T-helper 1 cell treated with Interleukin-12 subunit alpha and Interleukin-12 subunit beta and Interleukin-4 antibody, amounts not matched to agents 30 μg/mL and 1 μg/mL, for 36 hours (primary cell): ENCODE measurements at regions not wholly inside any gene's neighbourhood (a gene's known extent, or its start where the extent isn't known, plus 50 kb on each side); places are given as distances from the start of the nearest gene placed in this dataset.

Experiments used
- H3K27ac Mint-ChIP-seq: one replicate; pipeline ENCODE4 v1.8.0; 2021; ENCODE audit warnings: mild to moderate bottlenecking, mixed read lengths
- H3K27me3 Mint-ChIP-seq: one replicate; pipeline ENCODE4 v1.8.0; 2021; ENCODE audit warnings: low read depth, mixed read lengths
- H3K36me3 Mint-ChIP-seq: one replicate; pipeline ENCODE4 v1.8.0; 2021; ENCODE audit warnings: low read depth, mixed read lengths
- H3K4me1 Mint-ChIP-seq: one replicate; pipeline ENCODE4 v1.8.0; 2021; ENCODE audit warnings: low read depth, mixed read lengths
- H3K4me3 Mint-ChIP-seq: one replicate; pipeline ENCODE4 v1.8.0; 2021; ENCODE audit warnings: mild to moderate bottlenecking, moderate library complexity, mixed read lengths
- H3K9me3 Mint-ChIP-seq: one replicate; pipeline ENCODE4 v1.8.0; 2021; ENCODE audit warnings: mixed read lengths

DNA sequence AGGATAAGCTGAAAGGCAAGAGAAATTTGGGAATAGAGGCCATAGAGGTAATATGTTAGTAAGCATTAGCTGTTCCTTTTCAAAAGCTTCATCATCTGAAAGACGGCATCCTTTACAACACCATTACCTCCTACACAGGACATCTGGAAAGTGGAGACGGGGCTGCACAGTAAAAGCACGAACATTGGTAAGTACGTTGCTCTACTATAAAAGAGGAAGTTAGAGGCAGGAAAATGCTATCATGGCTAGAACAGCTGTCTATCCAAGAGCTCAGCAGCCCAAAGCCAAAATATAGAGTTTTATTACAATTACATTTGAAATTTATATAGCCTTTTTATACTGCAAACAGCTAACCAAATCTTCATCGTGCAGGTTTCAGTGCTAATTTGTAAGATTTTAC is 172.3 kb upstream of the GRIP1 start:
- H3K27me3 Mint-ChIP-seq: peaks cover 15% of the 10 kb centered on the region
- H3K9me3 Mint-ChIP-seq: no peaks in the 10 kb centered on the region
- H3K27ac Mint-ChIP-seq: no peak overlapping the region
- H3K4me1 Mint-ChIP-seq: no peaks in the 10 kb centered on the region
- H3K36me3 Mint-ChIP-seq: no peaks in the 10 kb centered on the region
- no peak overlapping the region for H3K4me3 Mint-ChIP-seq

DNA sequence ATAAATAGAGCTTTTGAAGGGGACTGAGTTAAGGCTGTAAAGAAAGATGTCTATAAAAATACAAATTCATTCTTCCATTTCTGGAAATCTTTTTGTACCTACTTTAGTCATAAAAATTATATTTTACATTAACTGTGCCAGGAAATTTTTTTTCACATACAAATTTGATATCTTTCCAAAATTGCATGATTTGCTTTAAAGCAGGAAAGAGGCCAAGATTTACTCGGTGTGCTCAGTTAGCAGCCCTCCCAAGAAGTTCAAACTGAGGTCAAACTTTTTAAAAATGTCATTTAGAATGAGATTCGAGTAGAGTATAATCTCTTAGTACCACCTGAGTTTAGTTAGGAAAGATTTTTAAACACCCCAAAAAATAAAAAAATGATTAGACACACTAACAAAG is 173.2 kb upstream of the GRIP1 start:
- Mint-ChIP-seq H3K9me3 (no peaks in the 10 kb centered on the region), H3K4me3 (no peak overlapping the region)

DNA sequence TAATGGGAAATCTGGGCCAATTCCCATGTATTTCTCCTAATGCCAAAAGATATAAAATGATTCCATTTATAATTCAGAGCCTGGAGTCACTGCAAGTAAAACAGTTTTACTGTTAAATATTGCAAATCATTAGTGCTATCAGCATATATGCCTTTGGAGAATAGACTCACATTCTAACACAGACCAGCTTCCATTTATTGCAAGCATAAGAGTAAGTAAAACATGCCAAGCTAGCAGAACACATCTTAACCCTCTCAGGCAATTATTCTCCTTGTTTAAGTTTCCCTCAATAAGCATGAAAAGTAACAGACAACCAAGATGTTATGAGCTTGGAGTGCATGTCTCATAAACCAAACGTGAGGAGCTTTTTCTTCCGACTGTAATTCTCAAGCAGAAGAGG is 173.9 kb upstream of the GRIP1 start:
- no peak overlapping the region for H3K4me3 Mint-ChIP-seq
- H3K9me3 Mint-ChIP-seq: no peaks in the 10 kb centered on the region
- H3K27me3 Mint-ChIP-seq: peaks cover 15% of the 10 kb centered on the region
- H3K4me1 Mint-ChIP-seq: no peaks in the 10 kb centered on the region
- H3K36me3 Mint-ChIP-seq: no peaks in the 10 kb centered on the region
- H3K27ac Mint-ChIP-seq: no peak overlapping the region

More for the DNA sequence above, 173.2 kb upstream of the GRIP1 start:
- H3K27me3 Mint-ChIP-seq: peaks cover 15% of the 10 kb centered on the region
- no peaks in the 10 kb centered on the region for H3K36me3 Mint-ChIP-seq
- H3K4me1 Mint-ChIP-seq: no peaks in the 10 kb centered on the region
- H3K27ac Mint-ChIP-seq: no peak overlapping the region

DNA sequence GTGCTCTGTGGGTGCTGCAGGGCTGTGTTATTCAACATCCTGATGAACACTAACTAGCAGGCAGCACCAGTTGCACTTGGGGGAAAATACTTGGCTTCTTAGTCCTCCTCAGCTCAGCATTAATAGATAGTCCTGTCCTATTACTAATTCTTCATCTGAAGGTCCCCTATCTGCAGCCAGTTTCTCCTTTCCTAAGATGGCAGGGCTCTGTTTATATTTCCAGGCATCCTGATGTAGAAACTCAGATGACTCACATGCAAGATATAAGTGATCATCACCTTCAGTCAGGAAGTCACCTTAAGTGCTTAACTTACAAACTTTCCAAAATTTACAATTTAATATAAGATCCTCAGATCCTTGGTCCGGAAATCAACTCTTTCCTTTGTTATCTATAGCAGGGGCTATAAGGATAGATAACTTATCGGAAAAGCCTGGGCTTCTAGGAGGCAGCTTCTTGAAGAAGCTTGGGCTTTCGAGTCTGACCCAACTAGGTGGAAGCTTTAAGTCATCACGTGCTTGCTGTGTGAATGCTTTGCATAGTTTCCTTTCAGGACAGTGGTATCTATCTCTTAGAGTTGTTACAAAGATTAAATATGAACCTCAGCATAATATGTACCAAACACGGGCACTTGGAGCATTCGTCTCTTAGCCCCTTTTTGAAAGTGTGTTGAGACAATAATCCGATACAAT is 181.0 kb upstream of the GRIP1 start:
- Mint-ChIP-seq H3K27ac (no peak overlapping the region), H3K9me3 (no peaks in the 10 kb centered on the region), H3K27me3 (peaks cover 11% of the 10 kb centered on the region), H3K4me1 (no peaks in the 10 kb centered on the region), H3K36me3 (no peaks in the 10 kb centered on the region), H3K4me3 (no peak overlapping the region)

DNA sequence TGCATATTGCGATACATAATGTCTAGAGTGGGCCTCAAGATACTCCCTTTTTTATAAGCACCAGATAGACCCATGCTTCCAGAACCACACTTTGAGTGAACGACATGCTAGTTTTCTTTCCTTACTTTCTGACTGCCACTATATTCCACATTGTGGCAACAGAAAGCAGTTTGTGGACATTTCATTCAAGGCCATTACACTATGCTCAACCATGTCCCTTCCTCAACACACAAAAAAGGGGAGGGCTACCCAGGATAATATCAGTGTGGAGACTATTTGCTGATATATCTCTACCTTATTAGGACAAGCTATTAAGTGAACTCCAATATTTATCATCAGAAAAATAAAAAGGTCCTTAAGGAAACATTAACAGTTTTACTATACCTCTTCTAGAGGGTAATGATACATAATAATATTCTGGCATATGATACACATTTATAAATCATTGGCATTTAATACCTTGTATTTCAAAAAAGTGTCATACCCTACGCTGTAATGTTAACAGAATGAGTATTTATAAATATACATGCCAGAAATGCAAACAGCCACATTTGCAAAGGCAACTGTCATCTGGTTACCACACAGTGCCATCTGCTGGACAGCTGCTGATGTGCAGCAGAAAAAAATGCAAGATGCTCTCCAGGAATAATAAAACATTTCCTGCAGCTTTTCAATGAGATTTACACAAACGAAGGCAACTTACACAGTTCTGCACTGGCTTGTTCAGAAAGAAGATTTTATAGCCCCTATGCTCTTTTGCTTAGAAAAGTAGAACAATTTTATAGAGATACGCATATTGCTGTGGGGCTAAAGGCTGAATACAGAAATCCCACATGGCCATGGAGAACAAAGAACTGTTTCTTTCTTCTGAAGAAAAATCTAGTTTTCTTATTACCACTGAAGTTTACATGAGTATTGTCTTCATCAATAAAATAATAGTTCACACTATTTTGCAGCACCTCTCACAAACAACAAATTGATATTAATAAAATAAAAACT is 182.2 kb upstream of the GRIP1 start:
- Mint-ChIP-seq H3K9me3 (no peaks in the 10 kb centered on the region), H3K27me3 (peaks cover 20% of the 10 kb centered on the region), H3K4me3 (no peak overlapping the region), H3K36me3 (no peaks in the 10 kb centered on the region), H3K27ac (no peak overlapping the region), H3K4me1 (no peaks in the 10 kb centered on the region)

DNA sequence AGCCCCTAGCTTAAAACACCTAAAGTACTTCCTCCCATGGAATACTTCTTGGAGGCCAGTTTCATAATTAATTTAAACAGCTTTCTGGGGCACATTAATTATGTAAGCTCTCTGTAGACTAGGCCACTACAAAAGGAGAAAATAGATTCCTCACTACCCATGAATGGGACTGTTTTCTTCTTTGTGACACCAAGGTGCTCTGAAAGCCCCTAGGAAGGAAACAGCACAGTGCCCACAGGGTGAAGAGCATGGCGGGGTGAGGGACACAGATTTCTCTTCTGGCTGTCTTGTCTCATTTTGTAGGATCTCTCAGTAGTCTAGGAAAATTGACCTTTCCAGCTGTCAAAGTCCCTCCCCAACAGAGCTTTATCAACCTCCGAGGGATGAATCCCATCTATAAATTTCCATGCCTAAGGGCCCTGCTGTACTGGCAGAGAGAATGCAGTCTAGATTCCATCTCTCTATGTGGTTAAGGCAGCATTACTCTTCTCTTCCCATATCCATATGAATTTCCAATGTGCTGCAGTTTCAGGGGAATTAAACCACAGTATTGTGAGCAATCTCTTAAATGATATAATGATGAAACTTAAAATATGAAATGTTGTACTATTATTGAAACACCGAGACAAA is 183.6 kb upstream of the GRIP1 start:
- Mint-ChIP-seq H3K36me3 (no peaks in the 10 kb centered on the region), H3K9me3 (no peaks in the 10 kb centered on the region), H3K4me3 (no peak overlapping the region), H3K4me1 (no peaks in the 10 kb centered on the region), H3K27ac (no peak overlapping the region), H3K27me3 (peaks cover 20% of the 10 kb centered on the region)

DNA sequence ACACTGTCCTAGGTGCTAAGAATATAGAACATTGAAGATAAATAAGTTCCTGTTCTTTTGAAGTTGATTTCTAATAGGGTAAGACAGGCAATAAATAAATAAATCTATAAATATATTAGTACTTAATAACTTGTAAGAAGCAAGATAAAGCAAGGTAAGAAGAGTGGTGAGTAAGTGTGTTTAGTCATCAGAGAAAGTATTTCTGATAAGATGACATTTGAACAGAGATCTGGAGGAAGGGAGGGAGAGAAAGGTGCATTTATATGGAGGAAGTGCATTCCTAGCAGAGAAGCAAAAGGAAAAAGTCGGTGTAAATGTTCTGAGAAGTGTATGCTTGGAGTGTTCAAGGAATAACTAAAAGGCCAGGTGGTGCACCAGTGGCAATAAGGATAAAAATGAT is 184.4 kb upstream of the GRIP1 start:
- Mint-ChIP-seq H3K27me3 (peaks cover 20% of the 10 kb centered on the region), H3K4me3 (no peak overlapping the region), H3K36me3 (no peaks in the 10 kb centered on the region), H3K9me3 (no peaks in the 10 kb centered on the region), H3K27ac (no peak overlapping the region), H3K4me1 (no peaks in the 10 kb centered on the region)

DNA sequence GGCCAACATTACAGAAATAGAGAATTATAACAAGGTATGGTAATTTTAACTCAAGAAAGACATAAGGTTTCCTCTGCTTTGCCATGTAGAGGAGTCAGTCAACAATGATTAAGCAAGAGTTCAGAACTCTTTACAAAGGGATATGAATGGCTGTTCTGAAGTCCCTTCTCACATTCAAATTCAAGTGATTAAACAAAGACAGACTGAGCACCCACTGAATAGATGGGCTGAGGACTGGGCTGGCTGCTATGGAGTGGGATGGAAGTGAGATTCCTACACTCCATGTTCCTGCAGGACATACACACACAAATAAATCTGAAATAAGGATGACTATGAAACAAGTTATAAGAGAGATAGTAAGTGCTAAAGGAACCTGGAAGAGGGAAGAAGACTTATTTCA is 199.0 kb upstream of the GRIP1 start:
- Mint-ChIP-seq H3K4me3 (no peak overlapping the region), H3K27me3 (peaks cover 6% of the 10 kb centered on the region), H3K9me3 (no peaks in the 10 kb centered on the region), H3K4me1 (no peaks in the 10 kb centered on the region), H3K36me3 (no peaks in the 10 kb centered on the region), H3K27ac (no peak overlapping the region)

DNA sequence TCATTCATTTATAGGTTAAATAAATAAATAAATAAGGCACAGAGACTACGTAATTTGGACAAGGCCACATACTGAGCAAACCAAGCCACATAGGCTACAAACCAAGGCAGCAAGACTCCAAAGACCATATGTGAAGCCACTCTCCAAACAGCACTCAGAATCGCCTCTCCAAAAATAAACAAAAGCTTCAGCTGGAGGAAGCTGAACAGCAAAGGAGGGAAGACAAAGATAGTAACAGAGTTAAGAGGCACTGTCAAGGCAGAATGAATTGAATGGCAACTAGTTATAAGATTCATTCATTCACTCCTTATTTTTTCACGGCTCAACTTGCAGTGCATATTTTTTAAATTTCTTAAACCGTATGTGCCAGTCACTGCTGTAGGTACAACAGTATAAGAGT is 200.5 kb upstream of the GRIP1 start:
- Mint-ChIP-seq H3K4me3 (no peak overlapping the region), H3K27ac (no peak overlapping the region), H3K36me3 (no peaks in the 10 kb centered on the region), H3K9me3 (no peaks in the 10 kb centered on the region), H3K27me3 (peaks cover 9% of the 10 kb centered on the region), H3K4me1 (no peaks in the 10 kb centered on the region)

DNA sequence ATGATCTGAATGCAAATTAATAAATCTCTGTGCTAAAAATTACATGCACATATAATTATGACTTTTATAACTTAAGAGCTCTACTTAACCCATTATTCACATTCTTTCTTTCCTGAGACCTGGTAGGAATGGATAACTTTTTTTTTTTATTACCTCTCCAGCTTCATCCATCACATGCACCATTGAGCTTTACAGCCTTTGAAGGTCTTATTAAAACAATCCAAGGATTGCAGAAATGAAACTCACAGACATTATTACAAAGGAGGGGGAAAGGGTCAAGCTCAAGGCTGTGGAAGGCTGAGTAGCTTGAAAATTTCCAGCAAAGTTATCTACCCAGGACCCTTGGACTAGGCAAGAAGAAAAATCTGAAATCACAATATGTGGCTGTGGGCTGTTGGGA is 202.5 kb upstream of the GRIP1 start:
- Mint-ChIP-seq H3K4me1 (no peaks in the 10 kb centered on the region), H3K27me3 (peaks cover 9% of the 10 kb centered on the region), H3K36me3 (no peaks in the 10 kb centered on the region), H3K4me3 (no peak overlapping the region), H3K27ac (no peak overlapping the region), H3K9me3 (no peaks in the 10 kb centered on the region)

DNA sequence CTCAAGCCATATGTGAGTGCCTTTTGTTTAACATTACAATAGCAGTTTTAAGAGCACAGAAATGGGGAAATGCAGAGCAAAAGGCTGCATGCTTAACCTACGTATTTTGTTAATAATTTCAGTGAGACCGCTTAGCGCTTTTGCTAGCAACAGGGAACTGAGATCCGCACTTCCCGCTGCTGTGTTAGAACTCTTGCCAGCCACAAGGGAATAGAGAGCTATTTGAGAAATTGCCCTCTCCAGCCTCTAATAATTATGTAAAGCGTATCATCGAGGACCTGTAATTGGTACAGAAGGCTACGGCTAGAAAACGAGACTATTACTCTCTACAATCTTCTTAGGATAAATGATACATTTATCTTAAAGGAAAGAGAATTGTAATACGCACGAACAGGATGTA is 205.2 kb upstream of the GRIP1 start:
- Mint-ChIP-seq H3K4me1 (no peaks in the 10 kb centered on the region), H3K27ac (no peak overlapping the region), H3K27me3 (peaks cover 5% of the 10 kb centered on the region), H3K36me3 (no peaks in the 10 kb centered on the region), H3K4me3 (no peak overlapping the region), H3K9me3 (no peaks in the 10 kb centered on the region)

DNA sequence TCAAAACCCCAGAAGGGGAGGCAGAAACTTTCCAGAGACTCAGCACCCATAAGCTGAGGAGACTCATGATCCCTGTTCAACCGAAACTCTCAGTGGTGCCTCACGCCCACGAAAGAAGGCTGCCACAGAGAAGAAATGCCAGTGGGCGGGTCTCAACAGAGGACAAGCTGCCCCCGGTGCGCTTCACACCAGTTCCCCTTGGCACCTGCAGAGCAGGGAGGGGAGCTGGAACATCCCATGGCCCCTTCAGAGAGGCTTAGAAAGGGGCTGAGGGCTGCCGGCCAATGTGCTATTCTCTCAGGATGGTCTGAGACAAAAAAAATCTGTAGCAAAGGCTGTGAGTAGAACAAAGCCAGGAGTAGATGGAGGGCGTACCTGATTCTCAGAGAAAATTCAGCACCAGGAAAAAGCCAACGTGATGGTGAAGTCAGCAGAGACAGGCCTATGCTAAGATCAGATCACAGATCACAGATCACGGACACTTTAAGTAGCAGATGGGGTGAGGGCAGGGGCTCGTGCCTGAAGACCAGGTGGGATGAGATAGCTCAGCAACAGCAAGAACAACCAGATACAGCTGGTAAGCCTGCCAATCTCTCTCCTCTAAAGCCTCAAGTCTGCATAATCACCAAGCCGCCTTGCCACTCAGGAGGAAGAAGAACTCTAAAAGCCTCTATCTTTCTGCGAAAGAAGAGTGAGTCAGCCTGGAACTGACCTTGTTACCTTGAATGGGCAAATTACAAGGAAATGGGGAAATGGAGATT is 206.4 kb upstream of the GRIP1 start:
- H3K4me3 Mint-ChIP-seq: no peak overlapping the region
- no peaks in the 10 kb centered on the region for H3K9me3 Mint-ChIP-seq
- H3K4me1 Mint-ChIP-seq: no peaks in the 10 kb centered on the region
- peaks cover 5% of the 10 kb centered on the region for H3K27me3 Mint-ChIP-seq
- no peak overlapping the region for H3K27ac Mint-ChIP-seq
- no peaks in the 10 kb centered on the region for H3K36me3 Mint-ChIP-seq

DNA sequence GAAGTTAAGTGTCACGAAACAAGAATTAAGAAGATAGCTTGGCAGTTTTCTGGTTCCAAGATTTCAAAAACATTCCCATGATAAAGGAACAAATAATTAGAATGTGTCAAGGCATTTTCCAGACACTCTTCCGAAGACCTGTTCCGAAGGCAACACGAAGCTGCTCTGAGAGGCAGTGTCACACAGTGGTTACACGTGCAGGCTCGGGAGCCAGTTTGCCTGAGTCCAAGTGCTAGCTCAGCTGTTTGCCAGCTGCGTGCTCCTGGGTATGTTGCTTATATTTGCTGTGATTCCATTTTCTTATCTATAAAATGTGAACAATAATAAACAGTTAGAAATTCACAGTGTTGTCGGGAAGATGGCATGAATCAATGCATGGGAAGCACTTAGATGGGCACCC is 217.9 kb upstream of the GRIP1 start:
- Mint-ChIP-seq H3K27me3 (no peaks in the 10 kb centered on the region), H3K9me3 (no peaks in the 10 kb centered on the region), H3K4me1 (peaks cover 5% of the 10 kb centered on the region), H3K36me3 (no peaks in the 10 kb centered on the region), H3K4me3 (no peak overlapping the region), H3K27ac (no peak overlapping the region)

DNA sequence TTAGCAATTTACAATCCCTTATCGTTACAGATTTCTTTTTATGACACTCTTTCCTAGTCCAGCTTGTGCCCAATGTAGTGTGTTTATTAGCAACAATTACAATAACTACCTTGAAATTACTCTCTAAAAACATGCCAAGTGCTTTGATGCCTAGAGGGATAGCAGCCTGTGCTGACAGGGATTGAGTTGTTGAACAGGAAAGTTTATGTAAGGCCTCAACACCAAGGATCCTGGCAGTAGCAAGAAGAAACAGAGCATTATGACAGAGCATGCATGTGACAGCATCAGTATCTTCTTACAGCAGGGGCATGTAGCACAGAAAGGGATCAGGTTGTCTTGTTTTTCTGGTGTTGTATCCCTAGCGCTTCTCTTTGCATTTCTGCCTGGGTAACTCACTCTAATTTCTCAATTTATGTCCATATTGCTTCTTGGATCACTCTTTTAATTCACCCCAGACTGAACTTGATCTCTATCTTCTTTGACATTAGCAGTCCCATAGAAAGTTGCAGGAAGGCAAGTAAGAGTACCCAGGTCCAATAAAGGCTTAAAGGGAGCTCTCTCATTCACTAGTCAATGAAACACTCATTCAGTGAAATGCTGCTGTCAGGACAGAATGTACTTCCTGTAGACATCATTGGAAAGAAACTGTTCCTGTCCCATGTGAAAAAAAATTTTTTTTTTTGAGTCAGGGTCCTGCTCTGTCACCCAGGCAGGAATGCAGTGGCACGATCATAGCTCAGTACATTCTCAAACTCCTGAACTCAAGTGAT is 220.0 kb upstream of the GRIP1 start:
- Mint-ChIP-seq H3K27ac (no peak overlapping the region), H3K4me1 (peaks cover 6% of the 10 kb centered on the region), H3K4me3 (no peak overlapping the region)

More for the DNA sequence above, 220.0 kb upstream of the GRIP1 start:
- no peaks in the 10 kb centered on the region for H3K9me3 Mint-ChIP-seq
- H3K36me3 Mint-ChIP-seq: no peaks in the 10 kb centered on the region
- H3K27me3 Mint-ChIP-seq: no peaks in the 10 kb centered on the region
